ENCODE measurements at regions not wholly inside any gene's neighbourhood (a gene's known extent, or its start where the extent isn't known, plus 50 kb on each side); places are given as distances from the start of the nearest gene placed in this dataset.

DNA sequence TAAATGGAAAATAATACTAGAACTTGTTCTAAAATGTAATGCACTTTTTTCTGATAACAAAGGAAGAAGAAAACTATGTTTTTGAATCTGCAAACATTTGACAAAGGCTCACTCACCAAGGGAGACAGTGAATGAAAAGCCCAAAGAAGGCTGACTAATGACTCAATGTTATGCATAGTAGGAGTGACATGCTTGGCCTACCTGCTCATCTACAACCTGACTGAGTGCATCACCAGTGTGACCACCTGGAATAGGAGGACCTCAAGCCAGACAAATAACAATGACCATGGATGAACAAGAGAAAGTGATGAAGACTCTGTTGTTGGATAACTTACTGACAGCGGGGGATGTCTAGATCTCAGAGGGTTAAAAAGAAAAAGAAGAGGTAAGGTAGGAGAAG is 157.2 kb downstream of the SIM1 start:
- TF ChIP-seq CTCF (IDR thresholded peaks at IDR 0.05 in 4 of 5, conservative IDR thresholded peaks at IDR 0.05 in 1 of 5): no peak
- TF ChIP-seq POLR2A (IDR thresholded peaks at IDR 0.05): no peak
